HL-60 (cell line): ENCODE measurements at regions not wholly inside any gene's neighbourhood (a gene's known extent, or its start where the extent isn't known, plus 50 kb on each side); places are given as distances from the start of the nearest gene placed in this dataset.

Experiments used
- GABPA ChIP-seq: IDR thresholded peaks from 2 replicates; pipeline ENCODE4 v1.6.1; 2012; ENCODE audit warnings: low read depth
- POLR2AphosphoS5 ChIP-seq: IDR thresholded peaks from 2 replicates; pipeline ENCODE4 v1.6.1; 2012; ENCODE audit warnings: low read depth
- TF ChIP-seq, protein P1 (sequence below): IDR thresholded peaks from one replicate; pipeline ENCODE4 v1.5.1; 2011; ENCODE audit warnings: low read length, control low read depth, inconsistent platforms; ENCODE audit not compliant: insufficient read depth

DNA sequence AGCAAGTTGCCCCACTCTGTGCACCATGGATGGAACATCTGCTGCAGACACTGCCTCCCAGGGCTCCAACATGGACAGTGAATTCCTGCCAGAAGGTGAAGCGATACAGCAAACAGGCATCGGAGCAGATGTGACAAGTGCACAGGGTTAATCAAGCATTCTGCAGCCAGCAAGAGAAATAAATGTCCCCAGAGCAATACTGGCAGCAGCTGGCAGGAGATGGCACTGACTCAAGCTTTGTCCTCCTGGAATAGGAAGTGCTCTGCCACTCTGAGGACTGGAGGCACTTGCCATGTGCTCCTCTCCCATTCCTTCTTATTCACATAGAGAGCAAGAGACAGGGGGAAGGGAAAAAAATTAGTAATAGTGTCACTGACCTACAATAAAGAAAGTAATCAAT is 402.7 kb upstream of the DAB1 start:
- TF ChIP-seq, protein P1, sequence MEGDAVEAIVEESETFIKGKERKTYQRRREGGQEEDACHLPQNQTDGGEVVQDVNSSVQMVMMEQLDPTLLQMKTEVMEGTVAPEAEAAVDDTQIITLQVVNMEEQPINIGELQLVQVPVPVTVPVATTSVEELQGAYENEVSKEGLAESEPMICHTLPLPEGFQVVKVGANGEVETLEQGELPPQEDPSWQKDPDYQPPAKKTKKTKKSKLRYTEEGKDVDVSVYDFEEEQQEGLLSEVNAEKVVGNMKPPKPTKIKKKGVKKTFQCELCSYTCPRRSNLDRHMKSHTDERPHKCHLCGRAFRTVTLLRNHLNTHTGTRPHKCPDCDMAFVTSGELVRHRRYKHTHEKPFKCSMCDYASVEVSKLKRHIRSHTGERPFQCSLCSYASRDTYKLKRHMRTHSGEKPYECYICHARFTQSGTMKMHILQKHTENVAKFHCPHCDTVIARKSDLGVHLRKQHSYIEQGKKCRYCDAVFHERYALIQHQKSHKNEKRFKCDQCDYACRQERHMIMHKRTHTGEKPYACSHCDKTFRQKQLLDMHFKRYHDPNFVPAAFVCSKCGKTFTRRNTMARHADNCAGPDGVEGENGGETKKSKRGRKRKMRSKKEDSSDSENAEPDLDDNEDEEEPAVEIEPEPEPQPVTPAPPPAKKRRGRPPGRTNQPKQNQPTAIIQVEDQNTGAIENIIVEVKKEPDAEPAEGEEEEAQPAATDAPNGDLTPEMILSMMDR = no peak
- TF ChIP-seq GABPA (no peak), POLR2AphosphoS5 (no peak)
